HG02973 (cell line): ENCODE measurements at regions not wholly inside any gene's neighbourhood (a gene's known extent, or its start where the extent isn't known, plus 50 kb on each side); places are given as distances from the start of the nearest gene placed in this dataset.
"Not testable (repeated sequence)": the region's sequence is repeated elsewhere in the genome, so short reads cannot be mapped to it uniquely, and the experiment has no call there.

Source experiments
- ATAC-seq: cut with Tn5 transposase; IDR thresholded peaks from one replicate; pipeline ENCODE4 v1.9.1; 2021; ENCODE audit warnings: moderate library complexity; ENCODE audit not compliant: unreplicated experiment

DNA sequence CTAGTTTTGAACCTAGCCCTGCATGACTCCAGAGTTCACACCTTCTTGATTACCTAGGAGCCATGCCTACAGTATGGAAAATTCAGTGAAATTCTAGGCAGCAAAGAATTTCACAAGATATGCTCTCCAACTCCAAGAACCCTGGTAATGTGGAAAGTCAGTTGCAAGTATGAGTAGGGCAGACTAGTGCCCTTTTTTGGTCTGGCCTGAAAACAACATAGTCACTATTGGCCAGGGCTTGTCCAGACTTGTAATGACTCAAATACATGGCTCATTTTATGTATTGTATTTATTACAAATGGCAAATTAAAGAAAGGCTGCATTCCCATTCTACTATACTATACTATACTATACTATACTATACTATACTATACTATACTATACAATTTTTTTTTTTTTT lies 160.4 kb downstream of the ESM1 start:
- no peak for ATAC-seq

DNA sequence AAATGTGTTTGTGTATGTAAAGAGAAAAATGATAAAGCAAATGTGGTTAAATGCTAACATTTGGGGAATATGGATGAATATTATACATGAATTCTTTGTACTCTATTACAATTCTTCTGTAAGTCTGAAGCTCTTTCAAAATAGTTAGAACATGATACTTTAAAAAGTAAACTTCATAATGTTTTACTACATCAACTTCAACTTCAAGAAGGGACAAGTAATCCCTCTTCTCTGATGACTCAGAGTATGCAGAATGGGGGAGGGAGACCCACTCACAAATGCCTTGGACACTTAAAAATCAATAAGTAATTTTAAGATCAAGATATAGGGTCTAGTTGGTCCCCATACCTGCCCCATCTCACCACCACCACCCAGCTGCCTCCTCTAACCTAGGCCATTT lies 162.4 kb downstream of the ESM1 start:
- no peak for ATAC-seq

DNA sequence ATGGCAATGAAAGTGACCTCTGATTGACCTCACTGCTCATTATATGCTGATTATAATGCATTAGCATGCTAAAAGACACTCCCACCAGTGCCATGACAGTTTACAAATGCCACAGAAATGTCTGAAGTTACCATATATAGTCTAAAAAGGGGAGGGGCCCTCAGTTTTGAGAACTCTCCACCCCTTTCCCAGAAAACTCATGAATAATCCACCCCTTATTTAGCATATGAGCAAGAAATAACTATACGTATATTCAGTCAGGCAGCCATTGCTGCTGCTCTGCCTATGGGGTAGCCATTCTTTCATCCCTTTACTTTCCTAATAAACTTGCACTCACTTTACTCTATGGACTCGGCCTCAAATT lies 163.1 kb downstream of the ESM1 start:
- ATAC-seq = no peak

DNA sequence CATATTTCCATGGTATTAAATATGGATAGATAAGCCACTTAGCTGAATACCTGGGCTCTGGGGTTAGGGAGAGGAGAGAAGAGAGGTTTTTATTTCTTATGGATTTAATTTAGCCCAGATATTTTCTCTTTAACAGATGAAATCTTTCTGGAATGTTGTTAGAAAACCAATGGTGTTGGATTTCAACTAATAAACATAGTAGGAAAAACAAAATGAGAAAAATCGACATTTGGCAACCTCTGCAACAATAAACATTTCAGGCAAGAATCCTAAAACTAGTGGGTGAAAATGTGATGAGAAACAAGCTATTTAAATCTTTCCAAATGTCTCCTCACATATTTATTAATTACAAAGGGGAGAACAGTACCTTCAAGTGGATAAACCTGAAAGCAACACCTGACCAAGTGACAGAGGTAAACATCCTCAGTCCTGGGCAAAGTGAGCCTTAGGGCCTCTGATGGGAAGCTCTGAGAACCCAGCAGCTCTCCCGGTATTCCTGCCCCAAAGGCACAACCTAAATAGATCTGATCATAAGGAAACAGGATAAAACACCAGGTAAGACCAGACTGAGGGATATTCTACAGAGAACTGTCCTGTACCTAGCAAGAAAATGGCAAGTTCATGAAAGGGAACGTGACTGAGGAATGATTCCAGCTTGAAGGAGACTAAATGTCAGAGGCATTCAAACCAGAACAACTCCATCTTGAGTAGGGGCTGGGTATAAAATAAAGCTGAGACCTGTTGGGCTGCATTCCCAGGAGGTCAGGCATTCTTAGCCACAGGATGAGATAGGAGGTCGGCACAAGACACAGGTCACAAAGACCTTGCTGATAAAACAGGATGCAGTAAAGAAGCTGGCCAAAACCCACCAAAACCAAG lies 163.7 kb downstream of the ESM1 start:
- no peak for ATAC-seq

DNA sequence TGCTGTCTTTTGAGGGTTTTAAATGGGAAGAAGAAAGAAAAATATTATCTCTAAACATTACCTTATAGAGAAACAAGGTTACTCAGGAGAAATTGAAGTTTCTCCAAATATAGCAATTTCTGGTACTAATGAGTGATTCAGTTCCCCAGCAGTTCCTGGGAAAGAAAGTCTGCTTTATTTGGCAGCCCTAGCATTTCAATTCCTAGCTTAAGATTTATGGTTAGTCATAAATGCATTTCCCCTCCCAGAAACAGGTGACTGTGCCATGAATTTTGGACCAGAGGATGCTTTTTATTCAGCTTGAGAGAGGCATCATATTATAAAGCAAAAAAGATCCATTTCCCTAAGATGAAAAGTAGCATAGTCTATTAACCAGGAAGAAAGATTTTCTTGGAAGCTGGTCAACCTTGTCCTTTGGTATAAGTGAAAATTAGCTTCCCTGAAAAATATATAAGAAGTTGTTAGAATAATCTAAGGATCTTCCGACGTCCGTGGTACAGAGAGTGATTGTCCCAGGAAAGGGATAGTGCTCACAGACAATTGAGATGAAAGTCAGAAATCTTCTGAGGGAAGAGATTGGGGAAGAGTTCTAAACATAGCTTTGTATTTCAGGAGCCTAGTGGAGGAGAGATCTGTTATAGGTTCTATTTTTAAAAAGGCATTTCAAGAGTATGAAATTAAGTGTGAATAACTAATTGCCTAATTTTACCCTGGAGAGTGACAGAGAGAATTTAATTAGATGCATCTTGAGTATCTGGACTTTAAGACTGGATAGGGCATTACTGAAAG lies 164.9 kb downstream of the ESM1 start:
- ATAC-seq = no peak

DNA sequence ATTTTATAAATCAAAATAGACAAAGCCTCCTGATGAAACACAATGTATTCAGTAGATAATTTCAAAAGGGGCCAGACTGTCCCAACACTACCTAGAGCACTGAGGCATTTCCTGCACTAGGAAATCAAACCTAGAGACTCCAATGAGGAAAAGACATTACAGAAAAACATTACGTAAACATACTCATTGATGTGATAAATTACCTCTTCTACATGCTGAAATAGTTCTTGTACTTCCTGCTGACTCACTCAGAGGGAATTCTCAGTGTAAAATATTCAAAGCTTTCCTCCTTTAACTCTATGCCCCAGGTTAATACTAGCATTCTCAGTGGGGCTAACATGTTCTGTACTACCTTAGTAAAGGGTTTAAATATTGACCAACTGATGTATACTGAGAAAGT lies 178.0 kb downstream of the ESM1 start:
- no peak for ATAC-seq

DNA sequence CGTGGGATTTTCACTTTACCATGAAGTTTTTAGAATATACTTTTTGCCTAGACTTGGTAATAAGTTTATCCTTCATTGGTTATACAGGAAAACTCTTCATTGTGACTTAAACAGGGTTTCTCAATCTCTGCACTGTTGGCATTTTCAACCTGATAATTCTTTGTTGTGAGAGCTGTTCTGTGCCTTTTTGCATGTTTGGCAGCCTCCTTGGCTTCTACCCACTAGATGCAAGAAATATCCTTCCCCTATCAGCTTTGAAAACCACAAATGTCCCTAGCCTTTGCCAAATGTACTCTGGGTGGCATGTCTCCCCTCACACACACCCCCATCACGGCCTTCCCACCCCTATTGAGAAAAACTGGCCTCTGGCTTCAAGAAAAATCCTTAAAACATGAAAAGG lies 180.9 kb downstream of the ESM1 start:
- ATAC-seq = no peak

DNA sequence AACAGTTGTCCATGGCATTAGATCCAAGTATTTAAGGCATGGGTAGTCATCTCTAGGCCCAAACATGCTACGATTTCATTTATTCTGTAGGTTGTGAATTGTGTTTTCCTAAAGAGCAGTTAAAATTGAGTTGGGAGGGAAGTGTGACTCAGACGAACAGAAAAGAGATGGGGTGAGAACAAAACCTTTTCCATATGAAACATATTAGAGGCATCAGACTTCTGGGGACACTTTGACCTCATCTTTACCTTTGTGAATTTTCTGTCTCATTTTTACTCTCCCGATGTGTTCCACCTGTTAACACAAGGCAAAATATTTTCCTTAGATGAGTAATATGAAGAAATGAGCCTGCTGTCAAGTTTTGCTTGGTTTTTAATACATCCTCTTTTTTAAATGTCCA lies 181.3 kb downstream of the ESM1 start:
- ATAC-seq = no peak

DNA sequence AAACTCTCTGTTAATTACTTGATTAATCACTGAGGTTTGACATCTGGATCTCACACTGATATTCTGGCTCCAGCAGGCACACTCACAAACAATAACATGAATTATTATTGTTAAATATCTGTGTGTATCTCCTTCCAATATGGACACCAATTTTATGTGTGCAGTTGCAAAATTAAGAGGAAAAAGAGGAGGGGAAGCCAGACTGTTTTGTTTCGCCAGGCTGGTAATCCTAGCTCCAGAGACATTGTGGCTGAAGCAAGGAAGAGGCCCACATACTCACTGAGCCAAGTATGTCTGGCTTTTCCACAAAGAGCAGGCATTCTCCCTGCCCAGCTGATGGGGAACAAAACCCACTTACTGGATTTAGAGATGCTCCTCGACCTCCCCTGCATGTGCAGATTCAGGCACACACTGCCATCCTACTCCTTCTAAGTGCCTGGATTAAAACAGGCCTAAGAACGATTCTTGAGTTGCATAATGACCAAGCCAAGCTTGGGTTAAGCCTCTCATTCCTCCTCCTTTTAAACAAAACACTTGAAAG lies 181.9 kb downstream of the ESM1 start:
- ATAC-seq = no peak

DNA sequence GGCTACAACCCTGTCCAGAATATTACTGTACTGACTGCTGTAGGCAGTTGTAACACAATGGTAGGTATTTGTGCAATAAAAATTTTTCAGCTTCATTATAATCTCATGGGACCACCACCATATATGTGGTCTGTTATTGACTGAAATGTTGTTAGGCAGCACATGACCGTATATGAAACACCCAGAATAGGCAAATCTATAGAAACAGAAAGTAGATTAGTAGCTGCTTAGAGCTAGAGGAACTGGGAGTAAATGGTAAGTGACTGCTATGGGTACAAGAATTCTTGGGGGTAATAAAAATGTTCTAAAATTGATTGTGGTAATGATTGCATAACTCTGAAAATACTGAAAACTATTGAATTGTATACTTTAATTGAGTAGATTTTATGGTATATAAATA lies 185.7 kb downstream of the ESM1 start:
- no peak for ATAC-seq

DNA sequence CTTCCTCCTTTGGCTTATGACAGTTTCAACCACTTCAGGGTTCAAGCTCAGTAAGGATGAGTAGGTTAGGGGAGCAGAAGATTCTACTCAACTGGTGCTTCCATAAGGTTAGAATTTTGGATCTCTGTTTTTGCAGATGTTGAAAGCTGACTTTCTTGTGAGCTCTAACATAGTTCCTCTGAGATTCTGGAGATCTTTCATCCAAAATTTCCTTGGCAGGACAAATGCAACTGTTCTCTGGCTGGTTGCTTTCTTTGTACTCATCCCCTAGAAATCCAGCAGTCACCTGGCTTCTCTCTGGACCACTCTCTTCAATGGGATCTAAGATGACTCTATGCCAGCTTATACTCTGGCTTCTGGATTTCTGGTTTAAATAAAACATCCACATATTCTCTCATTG lies 189.6 kb downstream of the ESM1 start:
- ATAC-seq = no peak

DNA sequence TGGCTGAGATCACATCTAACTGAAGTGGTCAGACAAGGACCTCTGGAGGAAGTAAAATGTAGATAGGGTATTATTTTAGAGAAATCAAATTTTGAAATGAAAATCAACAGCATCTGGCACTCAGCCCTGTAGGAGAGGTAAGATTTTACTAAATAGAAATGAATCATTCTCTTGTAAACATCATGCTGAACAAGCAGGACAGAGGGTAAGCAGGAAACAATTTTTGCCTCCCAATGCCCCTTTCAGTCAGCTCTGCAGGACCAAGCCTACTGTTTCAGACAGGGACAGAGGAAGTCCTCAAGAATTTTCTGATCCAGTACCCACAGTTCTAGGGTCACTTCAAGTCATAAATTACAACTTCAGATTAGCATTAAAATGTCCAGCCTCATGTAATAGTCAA lies 190.1 kb downstream of the ESM1 start:
- no peak for ATAC-seq

DNA sequence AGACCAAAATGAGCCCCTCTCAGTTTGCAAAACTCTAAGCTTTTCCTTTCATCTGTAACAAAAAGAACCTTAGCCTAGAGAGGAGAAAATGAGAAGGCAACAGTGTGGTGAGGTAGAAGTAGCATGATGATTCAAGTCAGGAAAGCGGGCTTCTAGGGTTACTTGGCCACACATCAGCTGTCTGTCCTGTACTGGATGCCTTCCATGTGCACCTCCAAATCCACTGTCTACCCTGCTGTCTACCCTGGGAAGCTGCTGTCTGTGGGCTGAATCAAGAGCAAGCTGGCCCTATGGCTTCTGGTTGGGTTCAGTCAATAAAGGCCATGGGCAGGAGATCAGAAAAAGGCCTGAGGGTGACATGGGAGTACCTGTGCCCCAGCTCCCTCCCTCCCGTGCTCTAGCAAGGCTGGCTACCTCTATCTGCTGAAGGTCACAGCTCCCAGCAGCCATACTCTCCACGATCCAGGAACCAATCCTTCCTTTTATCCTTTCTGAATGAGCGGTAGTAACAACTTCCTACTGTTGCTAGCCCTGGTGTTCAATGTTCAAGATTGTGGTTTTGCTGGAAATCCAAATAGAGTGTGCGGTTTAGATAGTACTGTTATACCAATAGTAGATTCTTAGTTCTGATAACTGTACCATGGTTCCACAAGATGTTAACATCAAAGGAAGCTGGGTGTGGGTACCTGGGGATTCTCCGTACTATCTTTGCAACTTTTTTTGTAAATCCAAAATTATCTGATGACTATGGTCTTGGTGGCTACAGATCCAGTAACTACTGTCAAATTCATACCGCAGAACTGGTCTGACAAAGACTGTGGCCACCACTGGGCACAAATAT lies 191.0 kb downstream of the ESM1 start:
- ATAC-seq = no peak

DNA sequence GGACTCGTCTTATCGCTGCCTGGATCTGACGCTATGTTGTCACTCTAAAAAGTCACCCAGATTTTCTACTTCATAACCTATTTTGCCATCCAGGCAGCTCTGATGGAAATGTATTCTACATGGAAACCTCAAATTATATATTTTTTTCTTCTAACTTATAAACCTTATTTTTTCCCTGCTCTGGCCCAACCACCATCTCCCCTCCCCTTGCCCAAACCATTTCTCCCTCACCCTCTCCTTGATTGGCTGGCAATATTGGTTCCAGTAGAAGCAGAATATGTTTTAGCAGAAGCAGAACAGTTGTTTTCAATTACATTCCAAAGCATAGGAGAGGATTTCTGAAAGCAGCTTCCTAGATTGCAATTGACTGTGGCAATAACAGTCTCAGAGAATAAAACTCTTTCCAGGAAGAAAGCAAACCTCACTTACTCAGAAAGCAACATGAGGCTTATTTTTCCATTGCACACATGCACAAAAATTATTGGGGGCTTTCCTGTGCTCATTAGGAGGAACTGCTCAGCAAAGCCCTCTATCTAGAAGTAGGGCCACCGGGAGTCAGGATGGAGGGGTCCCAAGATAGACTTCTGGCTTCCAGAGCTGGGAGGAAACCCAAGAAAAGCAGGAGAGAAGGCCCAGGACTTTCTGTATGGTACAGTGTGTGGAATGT lies 191.8 kb downstream of the ESM1 start:
- no peak for ATAC-seq

DNA sequence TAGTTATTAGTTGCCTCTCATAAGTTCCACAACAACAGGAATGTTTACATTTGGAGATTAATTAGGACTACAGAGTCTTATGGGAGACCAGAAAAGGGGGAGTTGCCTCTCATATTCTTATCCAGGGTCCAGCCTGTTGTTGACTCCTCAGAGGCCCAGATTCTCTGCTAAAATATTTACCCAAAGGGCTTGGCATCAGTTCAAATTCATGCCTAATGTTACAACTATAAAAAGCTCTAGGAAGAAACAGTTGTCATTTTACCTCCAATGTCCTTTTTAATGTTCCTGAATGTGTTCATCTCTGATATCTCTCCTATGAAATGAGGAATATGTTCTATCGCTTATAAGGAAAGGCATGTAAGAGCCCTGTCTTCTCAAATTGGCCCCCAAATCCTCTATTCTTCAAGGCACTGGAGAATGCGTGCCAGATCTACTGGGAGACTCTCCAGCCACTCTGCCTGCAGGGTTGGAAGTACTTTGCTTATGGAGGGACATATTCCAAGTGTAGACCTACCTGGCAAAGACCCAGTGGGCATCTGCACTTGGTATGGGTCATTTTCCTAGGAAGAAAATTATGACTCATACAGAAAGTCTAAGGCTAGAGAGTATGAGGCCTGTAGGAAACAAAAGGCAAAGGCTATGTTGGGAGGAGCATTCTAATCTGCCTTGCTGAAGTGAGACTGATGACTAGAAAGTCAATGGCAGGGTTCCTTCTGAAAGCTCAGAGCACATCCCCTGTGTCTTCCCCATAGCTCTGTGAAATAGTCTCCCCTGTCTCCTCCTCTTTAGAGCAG lies 192.6 kb downstream of the ESM1 start:
- no peak for ATAC-seq

DNA sequence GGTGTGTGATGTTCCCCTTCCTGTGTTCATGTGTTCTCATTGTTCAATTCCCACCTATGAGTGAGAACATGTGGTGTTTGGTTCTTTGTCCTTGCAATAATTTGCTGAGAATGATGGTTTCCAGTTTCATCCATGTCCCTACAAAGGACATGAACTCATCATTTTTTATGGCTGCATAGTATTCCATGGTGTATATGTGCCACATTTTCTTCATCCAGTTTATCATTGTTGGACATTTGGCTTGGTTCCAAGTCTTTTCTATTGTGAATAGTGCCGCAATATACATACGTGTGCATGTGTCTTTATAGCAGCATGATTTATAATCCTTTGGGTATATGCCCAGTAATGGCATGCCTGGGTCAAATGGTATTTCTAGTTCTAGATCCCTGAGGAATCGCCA lies 197.5 kb downstream of the ESM1 start:
- ATAC-seq = not testable (repeated sequence)

DNA sequence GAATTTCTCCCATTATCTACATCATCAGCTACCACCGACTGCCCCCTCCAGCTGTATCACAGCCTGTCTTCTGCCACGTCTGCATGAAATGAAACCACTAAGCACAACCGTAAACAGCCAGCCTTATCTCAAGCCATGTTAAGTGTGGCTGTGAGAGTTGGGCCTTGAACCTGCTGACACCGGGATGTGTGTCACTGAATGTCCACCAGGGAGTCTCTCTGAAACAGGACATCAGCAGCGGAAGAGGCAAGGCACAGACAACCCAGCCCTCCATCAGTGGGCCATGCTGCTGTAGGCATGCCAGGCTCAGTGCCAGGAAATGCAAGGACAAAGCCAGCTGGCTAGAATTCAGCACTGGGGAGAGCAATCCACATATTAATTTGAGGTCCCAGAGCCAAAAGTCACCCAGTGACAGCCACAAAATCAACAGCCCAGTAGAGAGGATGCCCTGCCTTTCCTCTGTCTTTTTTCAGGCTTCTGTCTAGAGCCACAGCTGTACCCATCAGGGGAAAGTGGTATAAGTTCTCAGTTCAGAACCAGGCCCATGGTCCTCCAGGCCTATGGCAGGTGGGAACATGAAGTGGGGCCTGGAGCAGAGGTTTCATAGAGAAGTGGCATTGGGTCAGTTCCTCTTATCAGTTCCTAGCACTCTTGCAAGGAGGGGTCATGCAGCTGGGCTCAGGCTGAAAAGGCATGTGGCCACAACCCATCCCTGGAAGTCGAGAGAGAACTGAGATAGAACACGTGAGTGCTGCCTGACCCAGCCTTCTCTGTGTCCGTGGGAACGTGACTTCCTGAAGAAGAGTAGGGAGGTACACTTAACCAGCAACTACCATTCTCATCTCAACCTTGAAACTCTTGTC lies 199.4 kb downstream of the ESM1 start:
- ATAC-seq = peak; percentile 72

DNA sequence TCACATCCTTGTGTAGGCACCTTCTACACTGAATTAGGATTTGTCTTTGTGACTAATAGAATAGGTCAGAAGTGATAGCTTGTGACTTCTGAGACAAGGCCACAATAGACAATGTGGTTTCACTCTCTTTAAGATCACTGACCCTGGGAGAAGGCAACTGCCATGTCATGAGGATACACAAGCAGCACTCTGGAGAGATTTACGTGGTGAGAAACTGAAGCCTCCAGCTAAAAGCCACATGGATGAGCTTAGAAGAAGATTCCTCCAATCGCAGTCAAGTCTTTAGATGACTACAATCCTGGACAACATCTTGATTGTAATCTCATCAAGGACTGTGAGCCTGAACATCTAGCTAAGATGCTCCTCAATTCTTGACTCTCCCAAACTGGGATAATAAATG lies 206.6 kb downstream of the ESM1 start:
- no peak for ATAC-seq

DNA sequence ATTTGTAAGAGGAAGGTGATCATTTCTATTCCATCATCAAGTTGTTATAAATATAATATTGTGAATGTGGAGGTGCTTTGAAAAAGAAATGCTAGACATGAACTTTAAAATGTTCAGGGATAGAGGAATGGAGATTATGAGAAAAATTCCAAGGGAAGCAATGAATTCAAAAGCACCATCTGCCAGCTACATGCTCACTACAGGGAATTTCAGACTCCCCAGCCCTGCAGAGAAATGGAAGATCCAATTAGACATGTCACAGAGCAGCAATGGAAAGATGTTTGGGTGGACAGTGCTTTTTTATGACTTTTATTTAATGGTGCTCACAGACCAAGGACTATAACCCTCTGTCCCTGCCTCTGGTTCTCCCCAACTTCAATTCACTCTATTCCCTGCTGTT lies 209.7 kb downstream of the ESM1 start:
- ATAC-seq = no peak
